ENCODE measurements at regions not wholly inside any gene's neighbourhood (a gene's known extent, or its start where the extent isn't known, plus 50 kb on each side); places are given as distances from the start of the nearest gene placed in this dataset.

- peaks cover 0 to 2% (median 0%) of the 10 kb centered on the region in 3 donors for H3K9me3 ChIP-seq (ENCODE audit: control insufficient read depth in 2 of 3, insufficient read depth in 1 of 3, low read length in 3 of 3)
- TF ChIP-seq CTCF (IDR thresholded peaks at IDR 0.05; ENCODE audit: borderline replicate concordance, extremely low read depth, insufficient read depth): no peak
- FAIRE-seq (no peak), DNase-seq (no peak)
- no peaks in the 10 kb centered on the region for H3K27me3 ChIP-seq (ENCODE audit: control insufficient read depth, insufficient read depth, low read length)
- H3K4me3 ChIP-seq (ENCODE audit: low read length in 3 of 3): no peak overlapping the region
- no peaks in the 10 kb centered on the region for H3K4me1 ChIP-seq (ENCODE audit: control insufficient read depth in 2 of 3, insufficient read depth in 2 of 3, low read depth in 1 of 3, low read length in 3 of 3)
- H3K36me3 ChIP-seq (ENCODE audit: control insufficient read depth in 2 of 3, insufficient read depth in 3 of 3, low read length in 3 of 3): no peaks in the 10 kb centered on the region
- H3K27ac ChIP-seq (ENCODE audit: low read depth in 2 of 2, low read length in 2 of 2): no peak overlapping the region
- intact Hi-C loops (cut with DNase I): no loop called here
- no peak overlapping the region for H3K9ac ChIP-seq (ENCODE audit: low read length in 3 of 3)
Observed at GRCh38 chr15:23850666-23851065, 163.6 kb upstream of the NDN start.

- Histone ChIP-seq H3K4me1 (ENCODE audit: control insufficient read depth in 2 of 3, insufficient read depth in 2 of 3, low read depth in 1 of 3, low read length in 3 of 3) (no peaks in the 10 kb centered on the region), H3K27ac (ENCODE audit: low read depth in 2 of 2, low read length in 2 of 2) (no peak overlapping the region), H3K9me3 (ENCODE audit: control insufficient read depth in 2 of 3, insufficient read depth in 1 of 3, low read length in 3 of 3) (peaks cover 0 to 2% (median 0%) of the 10 kb centered on the region in 3 donors), H3K27me3 (ENCODE audit: control insufficient read depth, insufficient read depth, low read length) (no peaks in the 10 kb centered on the region), H3K4me3 (ENCODE audit: low read length in 3 of 3) (no peak overlapping the region), H3K9ac (ENCODE audit: low read length in 3 of 3) (no peak overlapping the region), H3K36me3 (ENCODE audit: control insufficient read depth in 2 of 3, insufficient read depth in 3 of 3, low read length in 3 of 3) (no peaks in the 10 kb centered on the region)
- DNase-seq (no peak), FAIRE-seq (no peak)
- intact Hi-C loops (cut with DNase I): no loop called here
- no peak for TF ChIP-seq CTCF (IDR thresholded peaks at IDR 0.05; ENCODE audit: borderline replicate concordance, extremely low read depth, insufficient read depth)
Observed at GRCh38 chr15:23851921-23852320, 164.8 kb upstream of the NDN start.

- no peak for DNase-seq
Observed at GRCh38 chr15:23853286-23853685, 166.2 kb upstream of the NDN start.

More at GRCh38 chr15:23853286-23853685, 166.2 kb upstream of the NDN start:
- no peak overlapping the region for H3K27ac ChIP-seq (ENCODE audit: low read depth in 2 of 2, low read length in 2 of 2)
- intact Hi-C loops (cut with DNase I): no loop called here
- H3K36me3 ChIP-seq (ENCODE audit: control insufficient read depth in 2 of 3, insufficient read depth in 3 of 3, low read length in 3 of 3): no peaks in the 10 kb centered on the region
- no peaks in the 10 kb centered on the region for H3K27me3 ChIP-seq (ENCODE audit: control insufficient read depth, insufficient read depth, low read length)
- no peak overlapping the region for H3K9ac ChIP-seq (ENCODE audit: low read length in 3 of 3)
- no peak for FAIRE-seq
- no peak for TF ChIP-seq CTCF (IDR thresholded peaks at IDR 0.05; ENCODE audit: borderline replicate concordance, extremely low read depth, insufficient read depth)
- no peaks in the 10 kb centered on the region for H3K4me1 ChIP-seq (ENCODE audit: control insufficient read depth in 2 of 3, insufficient read depth in 2 of 3, low read depth in 1 of 3, low read length in 3 of 3)
- peaks cover 0 to 2% (median 0%) of the 10 kb centered on the region in 3 donors for H3K9me3 ChIP-seq (ENCODE audit: control insufficient read depth in 2 of 3, insufficient read depth in 1 of 3, low read length in 3 of 3)
- H3K4me3 ChIP-seq (ENCODE audit: low read length in 3 of 3): no peak overlapping the region

Data from kidney (tissue), 13 donors.